GM23338 (cell line): ENCODE measurements at regions not wholly inside any gene's neighbourhood (a gene's known extent, or its start where the extent isn't known, plus 50 kb on each side); places are given as distances from the start of the nearest gene placed in this dataset.

Experiments used
- ATAC-seq: fragments of 200-7000 bp; cut with Tn5 transposase; 3 replicates; pipeline ENCODE4 v1.9.1; 2020
- DNase-seq: peaks from one replicate; pipeline ENCODE4 v3.0.0-alpha.2; 2015; ENCODE audit warnings: low spot score
- H2AFZ ChIP-seq: fragments of 200-600 bp; sonication (generic); 2 replicates; pipeline ENCODE4 v1.8.0; 2016; ENCODE audit warnings: antibody characterized with exemption, mild to moderate bottlenecking, moderate library complexity
- H3F3A ChIP-seq: fragments of 200-600 bp; sonication (generic); replicated peaks from 2 replicates; pipeline ENCODE4 v1.8.0; 2017; ENCODE audit warnings: antibody characterized with exemption, mixed run types, low read depth
- H3K27ac ChIP-seq: fragments of 200-600 bp; sonication (generic); 2 replicates; pipeline ENCODE4 v1.6.1; 2016; ENCODE audit warnings: low read depth
- H3K27me3 ChIP-seq: fragments of 200-600 bp; sonication (generic); 2 replicates; pipeline ENCODE4 v1.8.0; 2016; ENCODE audit warnings: mild to moderate bottlenecking, mixed run types, moderate library complexity; ENCODE audit not compliant: insufficient read depth
- H3K36me3 ChIP-seq: fragments of 200-600 bp; sonication (generic); 2 replicates; pipeline ENCODE4 v1.8.0; 2016; ENCODE audit warnings: mild to moderate bottlenecking; ENCODE audit not compliant: insufficient read depth
- H3K4me1 ChIP-seq: fragments of 200-600 bp; sonication (generic); 2 replicates; pipeline ENCODE4 v1.8.0; 2016; ENCODE audit warnings: mild to moderate bottlenecking, moderate library complexity; ENCODE audit not compliant: insufficient read depth
- H3K4me2 ChIP-seq: fragments of 200-600 bp; sonication (generic); 2 replicates; pipeline ENCODE4 v1.7.1; 2017; ENCODE audit warnings: mixed run types
- H3K4me3 ChIP-seq: fragments of 200-600 bp; sonication (generic); 2 replicates; pipeline ENCODE4 v1.6.1; 2016; ENCODE audit warnings: mixed run types
- H3K79me2 ChIP-seq: fragments of 200-600 bp; sonication (generic); replicated peaks from 2 replicates; pipeline ENCODE4 v1.8.0; 2017; ENCODE audit warnings: mild to moderate bottlenecking; ENCODE audit not compliant: insufficient read depth
- H3K9me2 ChIP-seq: fragments of 200-600 bp; sonication (generic); 2 replicates; pipeline ENCODE4 v1.8.0; 2017; ENCODE audit not compliant: insufficient read depth
- H4K20me1 ChIP-seq: fragments of 200-600 bp; sonication (generic); replicated peaks from 2 replicates; pipeline ENCODE4 v1.8.0; 2017; ENCODE audit warnings: mild to moderate bottlenecking; ENCODE audit not compliant: insufficient read depth
- H3K27ac Mint-ChIP-seq: 2 replicates; pipeline ENCODE4 v1.8.0; 2020; ENCODE audit warnings: inconsistent platforms, mild to moderate bottlenecking, moderate library complexity, mixed read lengths
- H3K27me3 Mint-ChIP-seq: 3 replicates; pipeline ENCODE4 v1.8.0; 2022; ENCODE audit warnings: low read depth, mild to moderate bottlenecking, moderate library complexity, mixed read lengths, inconsistent platforms; ENCODE audit not compliant: insufficient read depth, poor library complexity
- H3K36me3 Mint-ChIP-seq: 3 replicates; pipeline ENCODE4 v1.8.0; 2021; ENCODE audit warnings: low read depth, mild to moderate bottlenecking, inconsistent platforms, moderate library complexity, mixed read lengths
- H3K4me1 Mint-ChIP-seq: 3 replicates; pipeline ENCODE4 v1.8.0; 2020; ENCODE audit warnings: mild to moderate bottlenecking, inconsistent platforms, mixed read lengths
- H3K4me3 Mint-ChIP-seq: 3 replicates; pipeline ENCODE4 v1.8.0; 2021; ENCODE audit warnings: moderate library complexity, mild to moderate bottlenecking, inconsistent platforms, mixed read lengths
- H3K9me3 Mint-ChIP-seq: 3 replicates; pipeline ENCODE4 v1.8.0; 2020; ENCODE audit warnings: moderate library complexity, mild to moderate bottlenecking, inconsistent platforms, mixed read lengths
- CREB1 ChIP-seq: fragments of 250-450 bp; sonication (Bioruptor Pico); IDR thresholded peaks from 2 replicates; pipeline ENCODE4 v1.5.0; 2020; ENCODE audit warnings: low read depth, mild to moderate bottlenecking, moderate library complexity
- EZH2phosphoT487 ChIP-seq: fragments of 200-600 bp; sonication (generic); IDR thresholded peaks from one replicate; pipeline ENCODE4 v1.8.1; 2018; ENCODE audit warnings: antibody characterized with exemption; ENCODE audit not compliant: unreplicated experiment
- JUNB ChIP-seq: IDR thresholded peaks from one replicate; pipeline ENCODE4 v1.6.1; 2016; ENCODE audit warnings: antibody characterized with exemption; ENCODE audit not compliant: unreplicated experiment
- NANOG ChIP-seq: IDR thresholded peaks from 2 replicates; pipeline ENCODE4 v1.6.1; 2016; ENCODE audit warnings: antibody characterized with exemption, borderline replicate concordance
- ZNF331 ChIP-seq: fragments of 250-450 bp; sonication (Bioruptor Pico); IDR thresholded peaks from 2 replicates; pipeline ENCODE4 v1.5.0; 2020; ENCODE audit warnings: low read depth, mild to moderate bottlenecking, moderate library complexity
- TF ChIP-seq, protein P1 (sequence below): fragments of 250-450 bp; sonication (Bioruptor Pico); IDR thresholded peaks from 2 replicates; pipeline ENCODE4 v1.5.0; 2020; ENCODE audit warnings: mild to moderate bottlenecking, moderate library complexity
- TF ChIP-seq, protein P2 (sequence below), 2 experiments: fragments of 200-600 bp in 1 of 2; sonication (generic) in 1 of 2; conservative IDR thresholded peaks; 2 replicates each; pipeline versions ENCODE4 v1.5.1 to v1.6.1; 2016 to 2017; ENCODE audit warnings: antibody characterized with exemption in 2 of 2, low read depth in 2 of 2, mild to moderate bottlenecking in 2 of 2, moderate library complexity in 1 of 2

DNA sequence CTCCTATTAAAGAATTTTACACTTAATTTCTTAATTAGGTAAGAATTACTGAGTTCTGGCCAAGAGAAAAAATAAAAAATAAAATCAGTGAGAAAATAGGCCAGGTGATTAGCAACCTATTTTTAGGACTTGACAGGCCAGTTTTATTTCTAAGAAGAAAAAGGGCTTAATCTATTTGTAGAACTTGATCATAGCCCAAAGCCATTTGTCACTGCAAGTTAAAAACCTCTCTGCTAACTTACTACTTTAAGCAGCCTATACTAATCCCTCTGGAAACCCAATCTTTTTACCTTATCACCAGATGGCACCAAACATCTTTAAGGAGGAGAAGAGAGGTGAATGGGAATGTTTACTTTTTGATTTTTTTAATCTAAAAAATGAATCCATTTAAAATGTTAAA is 222.1 kb upstream of the RHOBTB1 start (continued):
- TF ChIP-seq, protein P1, sequence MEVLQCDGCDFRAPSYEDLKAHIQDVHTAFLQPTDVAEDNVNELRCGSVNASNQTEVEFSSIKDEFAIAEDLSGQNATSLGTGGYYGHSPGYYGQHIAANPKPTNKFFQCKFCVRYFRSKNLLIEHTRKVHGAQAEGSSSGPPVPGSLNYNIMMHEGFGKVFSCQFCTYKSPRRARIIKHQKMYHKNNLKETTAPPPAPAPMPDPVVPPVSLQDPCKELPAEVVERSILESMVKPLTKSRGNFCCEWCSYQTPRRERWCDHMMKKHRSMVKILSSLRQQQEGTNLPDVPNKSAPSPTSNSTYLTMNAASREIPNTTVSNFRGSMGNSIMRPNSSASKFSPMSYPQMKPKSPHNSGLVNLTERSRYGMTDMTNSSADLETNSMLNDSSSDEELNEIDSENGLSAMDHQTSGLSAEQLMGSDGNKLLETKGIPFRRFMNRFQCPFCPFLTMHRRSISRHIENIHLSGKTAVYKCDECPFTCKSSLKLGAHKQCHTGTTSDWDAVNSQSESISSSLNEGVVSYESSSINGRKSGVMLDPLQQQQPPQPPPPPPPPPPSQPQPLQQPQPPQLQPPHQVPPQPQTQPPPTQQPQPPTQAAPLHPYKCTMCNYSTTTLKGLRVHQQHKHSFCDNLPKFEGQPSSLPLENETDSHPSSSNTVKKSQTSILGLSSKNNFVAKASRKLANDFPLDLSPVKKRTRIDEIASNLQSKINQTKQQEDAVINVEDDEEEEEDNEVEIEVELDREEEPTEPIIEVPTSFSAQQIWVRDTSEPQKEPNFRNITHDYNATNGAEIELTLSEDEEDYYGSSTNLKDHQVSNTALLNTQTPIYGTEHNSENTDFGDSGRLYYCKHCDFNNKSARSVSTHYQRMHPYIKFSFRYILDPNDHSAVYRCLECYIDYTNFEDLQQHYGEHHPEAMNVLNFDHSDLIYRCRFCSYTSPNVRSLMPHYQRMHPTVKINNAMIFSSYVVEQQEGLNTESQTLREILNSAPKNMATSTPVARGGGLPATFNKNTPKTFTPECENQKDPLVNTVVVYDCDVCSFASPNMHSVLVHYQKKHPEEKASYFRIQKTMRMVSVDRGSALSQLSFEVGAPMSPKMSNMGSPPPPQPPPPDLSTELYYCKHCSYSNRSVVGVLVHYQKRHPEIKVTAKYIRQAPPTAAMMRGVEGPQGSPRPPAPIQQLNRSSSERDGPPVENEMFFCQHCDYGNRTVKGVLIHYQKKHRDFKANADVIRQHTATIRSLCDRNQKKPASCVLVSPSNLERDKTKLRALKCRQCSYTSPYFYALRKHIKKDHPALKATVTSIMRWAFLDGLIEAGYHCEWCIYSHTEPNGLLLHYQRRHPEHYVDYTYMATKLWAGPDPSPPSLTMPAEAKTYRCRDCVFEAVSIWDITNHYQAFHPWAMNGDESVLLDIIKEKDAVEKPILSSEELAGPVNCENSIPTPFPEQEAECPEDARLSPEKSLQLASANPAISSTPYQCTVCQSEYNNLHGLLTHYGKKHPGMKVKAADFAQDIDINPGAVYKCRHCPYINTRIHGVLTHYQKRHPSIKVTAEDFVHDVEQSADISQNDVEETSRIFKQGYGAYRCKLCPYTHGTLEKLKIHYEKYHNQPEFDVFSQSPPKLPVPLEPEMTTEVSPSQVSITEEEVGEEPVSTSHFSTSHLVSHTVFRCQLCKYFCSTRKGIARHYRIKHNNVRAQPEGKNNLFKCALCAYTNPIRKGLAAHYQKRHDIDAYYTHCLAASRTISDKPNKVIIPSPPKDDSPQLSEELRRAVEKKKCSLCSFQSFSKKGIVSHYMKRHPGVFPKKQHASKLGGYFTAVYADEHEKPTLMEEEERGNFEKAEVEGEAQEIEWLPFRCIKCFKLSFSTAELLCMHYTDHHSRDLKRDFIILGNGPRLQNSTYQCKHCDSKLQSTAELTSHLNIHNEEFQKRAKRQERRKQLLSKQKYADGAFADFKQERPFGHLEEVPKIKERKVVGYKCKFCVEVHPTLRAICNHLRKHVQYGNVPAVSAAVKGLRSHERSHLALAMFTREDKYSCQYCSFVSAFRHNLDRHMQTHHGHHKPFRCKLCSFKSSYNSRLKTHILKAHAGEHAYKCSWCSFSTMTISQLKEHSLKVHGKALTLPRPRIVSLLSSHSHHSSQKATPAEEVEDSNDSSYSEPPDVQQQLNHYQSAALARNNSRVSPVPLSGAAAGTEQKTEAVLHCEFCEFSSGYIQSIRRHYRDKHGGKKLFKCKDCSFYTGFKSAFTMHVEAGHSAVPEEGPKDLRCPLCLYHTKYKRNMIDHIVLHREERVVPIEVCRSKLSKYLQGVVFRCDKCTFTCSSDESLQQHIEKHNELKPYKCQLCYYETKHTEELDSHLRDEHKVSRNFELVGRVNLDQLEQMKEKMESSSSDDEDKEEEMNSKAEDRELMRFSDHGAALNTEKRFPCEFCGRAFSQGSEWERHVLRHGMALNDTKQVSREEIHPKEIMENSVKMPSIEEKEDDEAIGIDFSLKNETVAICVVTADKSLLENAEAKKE (CRISPR knock-in tag) = no peak
- TF ChIP-seq NANOG = no peak

- H3K4me1 Mint-ChIP-seq = no peaks in the 10 kb centered on the region
- H3K9me3 Mint-ChIP-seq = peaks cover 4% of the 10 kb centered on the region; the same call in 2 of the 3 replicates
- Histone ChIP-seq H3K79me2 (no peaks in the 10 kb centered on the region), H3F3A (no peaks in the 10 kb centered on the region), H3K9me2 (no peaks in the 10 kb centered on the region), H3K4me3 (no peak overlapping the region), H3K27ac (no peak overlapping the region), H3K36me3 (no peaks in the 10 kb centered on the region), H3K4me2 (no peak overlapping the region), H2AFZ (peak overlapping the region; percentile 63; the same call in 1 of the 2 replicates), H4K20me1 (no peaks in the 10 kb centered on the region), H3K27me3 (no peaks in the 10 kb centered on the region), H3K4me1 (no peaks in the 10 kb centered on the region)
- ATAC-seq (no peak), DNase-seq (no peak)
- no peak overlapping the region for H3K4me3 Mint-ChIP-seq
- H3K36me3 Mint-ChIP-seq = 0 out of 3 replicates have a peak, but pooled peaks cover 3% of the 10 kb centered on the region
- peaks cover 2% of the 10 kb centered on the region for H3K27me3 Mint-ChIP-seq
- H3K27ac Mint-ChIP-seq = no peak overlapping the region
- TF ChIP-seq, protein P2, sequence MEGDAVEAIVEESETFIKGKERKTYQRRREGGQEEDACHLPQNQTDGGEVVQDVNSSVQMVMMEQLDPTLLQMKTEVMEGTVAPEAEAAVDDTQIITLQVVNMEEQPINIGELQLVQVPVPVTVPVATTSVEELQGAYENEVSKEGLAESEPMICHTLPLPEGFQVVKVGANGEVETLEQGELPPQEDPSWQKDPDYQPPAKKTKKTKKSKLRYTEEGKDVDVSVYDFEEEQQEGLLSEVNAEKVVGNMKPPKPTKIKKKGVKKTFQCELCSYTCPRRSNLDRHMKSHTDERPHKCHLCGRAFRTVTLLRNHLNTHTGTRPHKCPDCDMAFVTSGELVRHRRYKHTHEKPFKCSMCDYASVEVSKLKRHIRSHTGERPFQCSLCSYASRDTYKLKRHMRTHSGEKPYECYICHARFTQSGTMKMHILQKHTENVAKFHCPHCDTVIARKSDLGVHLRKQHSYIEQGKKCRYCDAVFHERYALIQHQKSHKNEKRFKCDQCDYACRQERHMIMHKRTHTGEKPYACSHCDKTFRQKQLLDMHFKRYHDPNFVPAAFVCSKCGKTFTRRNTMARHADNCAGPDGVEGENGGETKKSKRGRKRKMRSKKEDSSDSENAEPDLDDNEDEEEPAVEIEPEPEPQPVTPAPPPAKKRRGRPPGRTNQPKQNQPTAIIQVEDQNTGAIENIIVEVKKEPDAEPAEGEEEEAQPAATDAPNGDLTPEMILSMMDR (conservative IDR thresholded peaks at IDR 0.05; ENCODE audit: low read depth in 2 of 2) = no peak
- TF ChIP-seq, protein P1 (CRISPR knock-in tag) = no peak
- no peak for TF ChIP-seq EZH2phosphoT487
- TF ChIP-seq ZNF331 (CRISPR knock-in tag) = no peak
- no peak for TF ChIP-seq CREB1
- TF ChIP-seq JUNB = no peak
Measured at GRCh38 chr10:61164458-61165160, 220.6 kb upstream of the RHOBTB1 start.
